NCI-H446 (cell line): ENCODE measurements at regions not wholly inside any gene's neighbourhood (a gene's known extent, or its start where the extent isn't known, plus 50 kb on each side); places are given as distances from the start of the nearest gene placed in this dataset.

Experiments
- DNase-seq, 2 experiments: peaks; one replicate each; lab custom pipeline; 2025; lab: John Stamatoyannopoulos, UW

GRCh38 chr5:161235569-161235968, 311.0 kb downstream of the GABRB2 start:
- DNase-seq, result no peak

- DNase-seq, result no peak
Measured at GRCh38 chr5:161233553-161233952, 313.0 kb downstream of the GABRB2 start.

- DNase-seq, result no peak
Measured at GRCh38 chr5:161230221-161230620, 316.3 kb downstream of the GABRB2 start.

- DNase-seq, result no peak
Measured at GRCh38 chr5:161219816-161220215, 326.7 kb downstream of the GABRB2 start.

GRCh38 chr5:161216877-161217276, 329.6 kb downstream of the GABRB2 start:
- DNase-seq, result no peak

- DNase-seq, result no peak
Measured at GRCh38 chr5:161212123-161212712, 334.3 kb downstream of the GABRB2 start.

- DNase-seq, result no peak
Measured at GRCh38 chr5:161201558-161201957, 345.0 kb downstream of the GABRB2 start.

GRCh38 chr5:161190778-161191177, 338.8 kb upstream of the ATP10B start:
- DNase-seq, result no peak

GRCh38 chr5:161190086-161190485, 338.1 kb upstream of the ATP10B start:
- DNase-seq, result no peak

GRCh38 chr5:161189452-161189851, 337.4 kb upstream of the ATP10B start:
- DNase-seq, result no peak

- no peak for DNase-seq
Measured at GRCh38 chr5:161183559-161183958, 331.5 kb upstream of the ATP10B start.

GRCh38 chr5:161176221-161176620, 324.2 kb upstream of the ATP10B start:
- DNase-seq, result no peak

- DNase-seq, result no peak
Measured at GRCh38 chr5:161169776-161170175, 317.8 kb upstream of the ATP10B start.

GRCh38 chr5:161167016-161167767, 315.2 kb upstream of the ATP10B start:
- peak; percentile 69 to 86 for DNase-seq

GRCh38 chr5:161165998-161166660, 314.1 kb upstream of the ATP10B start:
- DNase-seq, result peak in 1 of 2 experiments; percentile 20

- no peak for DNase-seq
Measured at GRCh38 chr5:161157925-161158324, 305.9 kb upstream of the ATP10B start.

GRCh38 chr5:161155451-161155850, 303.4 kb upstream of the ATP10B start:
- DNase-seq, result no peak

- DNase-seq, result no peak
Measured at GRCh38 chr5:161152415-161152940, 300.5 kb upstream of the ATP10B start.

- DNase-seq, result no peak
Measured at GRCh38 chr5:161150441-161150988, 298.5 kb upstream of the ATP10B start.

- DNase-seq, result no peak
Measured at GRCh38 chr5:161149078-161149477, 297.1 kb upstream of the ATP10B start.

GRCh38 chr5:161138751-161139455, 286.9 kb upstream of the ATP10B start:
- no peak for DNase-seq

- DNase-seq, result peak in 1 of 2 experiments; percentile 16
Measured at GRCh38 chr5:161134956-161135355, 282.9 kb upstream of the ATP10B start.
